MM.1S (cell line): ENCODE measurements at regions not wholly inside any gene's neighbourhood (a gene's known extent, or its start where the extent isn't known, plus 50 kb on each side); places are given as distances from the start of the nearest gene placed in this dataset.

ENCODE experiments used
- DNase-seq: peaks from one replicate; pipeline ENCODE4 v3.0.0-alpha.2; 2015
- H2AFZ ChIP-seq: fragments of 300-600 bp; sonication (generic); 2 replicates; pipeline ENCODE4 v1.6.0; 2016; ENCODE audit warnings: antibody characterized with exemption, low read length
- H3F3A ChIP-seq: fragments of 300-600 bp; sonication (generic); 2 replicates; pipeline ENCODE4 v1.6.1; 2016; ENCODE audit warnings: mild to moderate bottlenecking, antibody characterized with exemption, low read length, moderate library complexity, mixed read lengths; ENCODE audit not compliant: insufficient read depth
- H3K27ac ChIP-seq: fragments of 300-600 bp; sonication (generic); 2 replicates; pipeline ENCODE4 v1.5.1; 2016; ENCODE audit warnings: mild to moderate bottlenecking, low read length
- H3K27me3 ChIP-seq: fragments of 300-600 bp; sonication (generic); replicated peaks from 2 replicates; pipeline ENCODE4 v1.6.0; 2016; ENCODE audit warnings: low read length; ENCODE audit not compliant: insufficient read depth
- H3K36me3 ChIP-seq: fragments of 300-600 bp; sonication (generic); replicated peaks from 2 replicates; pipeline ENCODE4 v1.6.1; 2016; ENCODE audit warnings: mild to moderate bottlenecking, low read length, mixed read lengths; ENCODE audit not compliant: insufficient read depth
- H3K4me1 ChIP-seq: fragments of 300-600 bp; sonication (generic); 2 replicates; pipeline ENCODE4 v1.6.1; 2016; ENCODE audit warnings: low read length, mixed read lengths
- H3K4me2 ChIP-seq: fragments of 300-600 bp; sonication (generic); 2 replicates; pipeline ENCODE4 v1.6.0; 2016; ENCODE audit warnings: low read depth, low read length
- H3K4me3 ChIP-seq: fragments of 300-600 bp; sonication (generic); 2 replicates; pipeline ENCODE4 v1.5.1; 2016; ENCODE audit warnings: low read length, mixed read lengths
- H3K79me2 ChIP-seq: fragments of 300-600 bp; sonication (generic); 2 replicates; pipeline ENCODE4 v1.6.1; 2016; ENCODE audit warnings: mixed run types, low read length, mixed read lengths
- H3K9ac ChIP-seq: fragments of 300-600 bp; sonication (generic); 2 replicates; pipeline ENCODE4 v1.6.1; 2016; ENCODE audit warnings: low read length, mixed read lengths
- H3K9me2 ChIP-seq: fragments of 300-600 bp; sonication (generic); replicated peaks from 2 replicates; pipeline ENCODE4 v1.6.1; 2016; ENCODE audit warnings: mild to moderate bottlenecking, low read length, mixed read lengths; ENCODE audit not compliant: insufficient read depth
- H3K9me3 ChIP-seq: fragments of 300-600 bp; sonication (generic); replicated peaks from 2 replicates; pipeline ENCODE4 v1.6.1; 2016; ENCODE audit warnings: mild to moderate bottlenecking, low read length, mixed read lengths; ENCODE audit not compliant: insufficient read depth
- H4K20me1 ChIP-seq: fragments of 300-600 bp; sonication (generic); 2 replicates; pipeline ENCODE4 v1.6.1; 2016; ENCODE audit warnings: mild to moderate bottlenecking, low read length, moderate library complexity, mixed read lengths; ENCODE audit not compliant: insufficient read depth
- CTCF ChIP-seq: fragments of 300-600 bp; sonication (generic); IDR thresholded peaks from 2 replicates; pipeline ENCODE4 v1.5.1; 2016; ENCODE audit warnings: antibody characterized with exemption, low read length, mixed read lengths
- EZH2 ChIP-seq: fragments of 300-600 bp; sonication (generic); optimal IDR thresholded peaks from 2 replicates; pipeline ENCODE3; 2017; ENCODE audit warnings: low read depth, mild to moderate bottlenecking, antibody characterized with exemption, low read length, mixed read lengths
- EZH2phosphoT487 ChIP-seq: fragments of 300-600 bp; sonication (generic); IDR thresholded peaks from 2 replicates; pipeline ENCODE4 v1.6.1; 2018; ENCODE audit warnings: antibody characterized with exemption, low read length

- no peak for TF ChIP-seq CTCF
- no peak for TF ChIP-seq EZH2
- no peak for TF ChIP-seq EZH2phosphoT487
- no peaks in the 10 kb centered on the region for H3K9me2 ChIP-seq
- H3K4me1 ChIP-seq: no peaks in the 10 kb centered on the region
- no peaks in the 10 kb centered on the region for H3K36me3 ChIP-seq
- no peaks in the 10 kb centered on the region for H3K9me3 ChIP-seq
- H3K4me2 ChIP-seq: no peak overlapping the region
- H3K9ac ChIP-seq: no peak overlapping the region
- DNase-seq: no peak
- no peaks in the 10 kb centered on the region for H3K79me2 ChIP-seq
- H2AFZ ChIP-seq: no peak overlapping the region
- H3F3A ChIP-seq: no peaks in the 10 kb centered on the region
- H3K4me3 ChIP-seq: no peak overlapping the region
- no peak overlapping the region for H3K27ac ChIP-seq
- H4K20me1 ChIP-seq: no peaks in the 10 kb centered on the region
- H3K27me3 ChIP-seq: no peaks in the 10 kb centered on the region
Measured at GRCh38 chr1:229822026-229822425, 196.0 kb downstream of the URB2 start.

GRCh38 chr1:229825042-229825441, 199.0 kb downstream of the URB2 start:
- no peak for DNase-seq
- no peak overlapping the region for H3K9ac ChIP-seq
- no peaks in the 10 kb centered on the region for H3K4me1 ChIP-seq
- no peak overlapping the region for H3K4me2 ChIP-seq
- H3K79me2 ChIP-seq: no peaks in the 10 kb centered on the region
- H3K9me3 ChIP-seq: no peaks in the 10 kb centered on the region
- TF ChIP-seq CTCF: no peak
- TF ChIP-seq EZH2phosphoT487: no peak
- TF ChIP-seq EZH2: no peak
- H3K36me3 ChIP-seq: no peaks in the 10 kb centered on the region
- H2AFZ ChIP-seq: no peak overlapping the region
- H3K27me3 ChIP-seq: no peaks in the 10 kb centered on the region
- no peak overlapping the region for H3K4me3 ChIP-seq
- no peak overlapping the region for H3K27ac ChIP-seq
- H3F3A ChIP-seq: no peaks in the 10 kb centered on the region
- no peaks in the 10 kb centered on the region for H3K9me2 ChIP-seq
- H4K20me1 ChIP-seq: no peaks in the 10 kb centered on the region

- Histone ChIP-seq H3K9me2 (no peaks in the 10 kb centered on the region), H3K27me3 (no peaks in the 10 kb centered on the region), H3K27ac (no peak overlapping the region), H3K79me2 (no peaks in the 10 kb centered on the region), H4K20me1 (no peaks in the 10 kb centered on the region), H3K9me3 (no peaks in the 10 kb centered on the region), H3K36me3 (no peaks in the 10 kb centered on the region), H3F3A (no peaks in the 10 kb centered on the region), H3K4me2 (no peak overlapping the region), H3K9ac (no peak overlapping the region), H3K4me1 (no peaks in the 10 kb centered on the region), H3K4me3 (no peak overlapping the region), H2AFZ (no peak overlapping the region)
- no peak for TF ChIP-seq EZH2phosphoT487
- TF ChIP-seq CTCF: no peak
- TF ChIP-seq EZH2: no peak
- no peak for DNase-seq
Measured at GRCh38 chr1:229828461-229828860, 202.4 kb downstream of the URB2 start.

DNA sequence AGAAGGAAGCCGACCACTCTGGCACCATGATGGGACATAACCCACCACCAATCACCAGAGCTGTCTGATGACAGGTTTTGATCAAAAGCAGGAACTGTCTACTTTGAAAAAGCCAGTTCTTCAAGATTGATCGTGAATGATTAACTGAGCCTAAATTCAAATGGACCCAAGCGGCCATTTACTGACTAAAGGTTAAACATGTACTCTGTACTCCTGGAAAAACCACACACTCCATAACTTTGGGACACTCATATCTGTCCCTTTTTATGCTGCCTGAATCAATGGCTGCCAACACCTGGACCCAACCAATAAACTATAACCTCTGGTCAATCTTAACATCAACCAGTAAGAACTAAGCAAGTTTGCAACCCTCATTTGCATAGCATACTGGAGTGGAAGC, 206.6 kb downstream of the URB2 start:
- Histone ChIP-seq H3K4me3 (no peak overlapping the region), H3K9ac (no peak overlapping the region), H2AFZ (no peak overlapping the region), H3K9me2 (no peaks in the 10 kb centered on the region), H3K79me2 (no peaks in the 10 kb centered on the region), H3K36me3 (no peaks in the 10 kb centered on the region), H3K4me2 (no peak overlapping the region), H3K9me3 (no peaks in the 10 kb centered on the region), H3K4me1 (no peaks in the 10 kb centered on the region), H3F3A (no peaks in the 10 kb centered on the region), H4K20me1 (no peaks in the 10 kb centered on the region), H3K27me3 (no peaks in the 10 kb centered on the region), H3K27ac (no peak overlapping the region)
- no peak for DNase-seq
- TF ChIP-seq EZH2phosphoT487: no peak
- no peak for TF ChIP-seq CTCF
- TF ChIP-seq EZH2: no peak
